DMS153 (cell line): ENCODE measurements at regions not wholly inside any gene's neighbourhood (a gene's known extent, or its start where the extent isn't known, plus 50 kb on each side); places are given as distances from the start of the nearest gene placed in this dataset.
"Not testable (repeated sequence)": the region's sequence is repeated elsewhere in the genome, so short reads cannot be mapped to it uniquely, and the experiment has no call there.

Experiments
- DNase-seq: peaks from one replicate; lab custom pipeline; 2025; lab: John Stamatoyannopoulos, UW

DNA sequence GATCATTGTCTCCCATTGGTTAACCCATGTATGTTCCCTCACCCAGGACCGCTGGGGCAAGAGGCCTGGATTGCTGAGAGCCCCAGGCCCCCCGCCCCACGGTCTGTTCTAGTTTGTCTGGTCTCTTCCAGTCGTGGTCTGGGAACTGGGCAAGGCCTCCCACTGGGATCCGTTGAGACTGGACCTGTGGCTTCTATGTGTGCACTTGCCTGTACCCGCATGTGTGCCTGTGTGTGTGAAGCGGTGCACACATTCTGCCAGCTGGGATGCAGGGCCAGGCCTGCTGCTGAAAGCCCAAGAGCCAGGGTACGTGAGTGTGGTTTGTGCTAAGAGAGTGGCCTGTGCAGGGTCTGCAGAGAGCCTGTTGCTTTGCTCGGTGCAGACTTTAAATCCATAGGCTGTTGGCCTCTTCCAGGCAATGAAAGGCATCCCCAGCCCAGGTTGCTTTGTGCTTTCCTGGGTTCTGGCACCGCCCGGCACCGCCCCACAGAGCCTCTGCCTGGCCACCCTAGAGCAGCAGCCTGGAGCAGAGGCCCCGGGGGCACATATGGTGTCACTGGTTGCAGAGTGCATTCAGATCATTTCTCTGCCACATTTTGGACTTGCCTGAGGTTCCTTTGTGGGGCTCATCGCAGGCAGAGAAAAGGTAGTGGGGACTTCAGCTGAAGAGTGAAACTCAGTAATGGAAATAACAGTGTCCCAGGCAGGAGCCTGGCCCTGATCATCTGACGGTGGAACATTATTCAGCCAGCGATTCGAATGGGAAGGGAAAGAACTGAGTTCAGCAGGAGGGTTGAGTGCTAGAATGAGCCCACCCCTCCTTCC lies 215.5 kb downstream of the GLRX3 start:
- no peak for DNase-seq

GRCh38 chr10:130352291-130352645 lies 216.1 kb downstream of the GLRX3 start:
- DNase-seq, result no peak

DNA sequence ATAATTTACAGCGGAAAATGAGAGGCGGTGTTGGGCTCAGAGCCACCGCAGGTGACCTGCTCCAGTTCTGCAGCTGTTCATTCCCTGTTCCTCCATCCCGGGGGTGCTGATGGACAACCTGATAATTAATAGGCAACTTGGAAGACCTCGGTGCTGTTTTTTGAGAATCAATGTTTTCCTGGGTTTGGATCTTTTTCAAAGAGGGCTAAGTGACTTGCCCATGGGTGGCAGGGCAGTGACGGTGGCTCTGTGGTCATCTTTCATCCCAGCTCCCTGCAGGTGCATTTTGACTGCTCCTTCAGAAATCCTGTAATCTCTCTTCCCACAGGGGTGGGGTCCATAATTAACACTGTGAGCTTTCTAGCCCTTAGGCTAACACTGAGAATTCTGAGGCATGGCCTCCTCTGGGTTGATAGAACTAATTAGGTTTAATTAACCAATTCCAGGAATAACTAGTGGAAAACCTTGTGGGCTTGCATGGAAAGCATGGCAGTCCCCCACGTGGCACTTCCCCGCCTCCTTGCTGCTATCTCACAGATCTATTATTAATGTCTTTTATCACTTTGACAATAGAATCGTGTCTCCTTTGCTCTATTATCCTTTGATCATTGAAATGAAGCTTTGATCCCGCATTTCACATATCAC lies 217.9 kb downstream of the GLRX3 start:
- no peak for DNase-seq

DNA sequence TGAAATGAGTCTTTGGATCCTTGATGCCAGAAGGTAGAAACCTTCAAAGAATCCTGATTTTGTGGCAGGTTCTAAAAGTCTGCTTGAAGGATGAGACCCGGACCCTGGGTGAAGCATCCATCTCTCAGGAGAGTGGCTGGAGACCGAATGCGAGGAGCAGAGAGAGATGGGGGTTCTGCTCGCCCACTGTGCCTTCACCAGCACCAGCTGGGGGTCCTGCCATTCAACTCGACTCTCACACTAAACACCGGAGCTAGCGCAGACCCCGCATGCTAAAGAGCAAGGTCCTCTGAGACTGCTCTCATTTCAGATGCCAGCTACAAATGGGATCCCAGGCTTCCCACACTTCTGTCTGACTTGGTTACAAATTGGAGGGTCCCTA lies 218.4 kb downstream of the GLRX3 start:
- no peak for DNase-seq

GRCh38 chr10:130354976-130355795 lies 219.0 kb downstream of the GLRX3 start:
- DNase-seq, result no peak

- not testable (repeated sequence) for DNase-seq
Observed at GRCh38 chr10:130356429-130356828, 220.2 kb downstream of the GLRX3 start.

DNA sequence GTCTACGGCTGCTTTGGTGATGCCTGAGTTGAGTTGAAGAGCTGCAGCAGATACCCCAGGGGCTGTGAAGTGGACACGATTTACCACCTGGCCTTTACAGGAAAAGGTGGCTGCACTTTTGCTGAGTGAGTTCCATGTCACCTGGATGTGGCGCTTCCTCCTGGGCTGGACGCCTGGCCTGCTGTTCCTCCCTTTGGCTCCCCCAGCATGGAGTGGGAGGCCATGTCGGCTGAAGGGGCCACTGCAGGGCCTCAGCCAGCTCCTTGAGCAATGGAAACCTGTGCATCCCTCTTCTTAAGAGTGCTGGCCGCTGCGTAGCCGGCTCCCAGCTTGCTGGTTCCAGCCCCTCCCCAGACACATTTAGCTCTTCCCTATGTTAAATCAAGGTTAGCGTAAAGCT lies 221.0 kb downstream of the GLRX3 start:
- DNase-seq, result no peak

GRCh38 chr10:130357951-130358350 lies 221.8 kb downstream of the GLRX3 start:
- no peak for DNase-seq

DNA sequence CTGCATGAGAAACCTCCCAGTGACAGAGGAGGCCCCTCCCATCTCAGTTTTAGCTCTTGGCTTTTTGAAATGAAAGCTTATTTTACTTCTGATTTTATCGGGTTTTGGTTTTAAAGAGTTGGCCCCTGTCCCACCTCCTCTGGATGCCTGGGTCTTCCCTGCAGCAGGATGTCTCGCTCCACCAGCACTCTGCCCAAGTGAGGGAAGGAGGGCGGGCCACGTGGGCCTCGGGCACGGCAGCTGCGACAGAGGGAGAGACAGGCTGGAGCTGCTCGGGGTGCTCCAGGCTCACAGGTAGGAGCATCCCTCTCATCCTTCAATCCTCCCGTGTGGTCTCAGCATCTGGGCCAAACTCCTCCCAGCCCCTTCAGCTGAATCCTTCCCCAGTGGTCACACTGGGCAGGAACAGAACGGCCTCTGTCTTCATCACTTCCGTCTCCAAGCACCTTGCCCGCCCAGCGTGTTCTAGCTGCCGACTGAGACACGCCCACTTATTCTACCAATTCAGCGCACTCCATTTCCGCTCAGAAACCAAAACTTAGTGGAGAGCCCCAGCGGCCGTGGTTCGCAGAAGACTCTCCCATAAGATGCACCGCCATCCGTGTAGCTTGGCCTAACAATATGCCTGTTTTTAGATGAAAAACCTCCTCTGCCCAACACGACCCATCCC lies 222.9 kb downstream of the GLRX3 start:
- DNase-seq, result peak; percentile 39

- DNase-seq, result no peak
Observed at GRCh38 chr10:130359711-130360110, 223.5 kb downstream of the GLRX3 start.

GRCh38 chr10:130360826-130361311 lies 224.7 kb downstream of the GLRX3 start:
- peak; percentile 57 for DNase-seq

GRCh38 chr10:130361351-130362105 lies 225.3 kb downstream of the GLRX3 start:
- DNase-seq, result no peak

- DNase-seq, result peak; percentile 69
Observed at GRCh38 chr10:130362308-130362761, 226.1 kb downstream of the GLRX3 start.

DNA sequence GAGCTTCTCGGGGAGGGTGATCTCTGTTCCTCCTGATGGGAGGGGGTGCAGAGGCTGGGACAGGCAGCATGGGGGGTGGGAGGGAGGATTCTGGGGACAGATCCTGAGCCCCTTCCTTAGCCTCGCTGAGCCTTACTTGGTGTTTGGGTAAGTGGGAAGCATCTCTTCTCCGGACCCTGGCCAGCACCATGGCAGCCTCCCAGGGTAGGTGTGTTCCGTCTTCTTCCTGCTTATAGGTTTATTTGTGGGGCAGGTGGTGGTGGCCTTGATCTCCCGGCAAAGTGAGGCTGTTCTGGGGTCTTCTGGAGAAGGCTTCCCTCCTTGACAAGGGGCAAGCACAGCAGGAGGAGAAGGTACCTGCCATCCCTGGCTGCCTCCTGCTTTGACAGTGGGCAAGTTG lies 226.9 kb downstream of the GLRX3 start:
- no peak for DNase-seq

DNA sequence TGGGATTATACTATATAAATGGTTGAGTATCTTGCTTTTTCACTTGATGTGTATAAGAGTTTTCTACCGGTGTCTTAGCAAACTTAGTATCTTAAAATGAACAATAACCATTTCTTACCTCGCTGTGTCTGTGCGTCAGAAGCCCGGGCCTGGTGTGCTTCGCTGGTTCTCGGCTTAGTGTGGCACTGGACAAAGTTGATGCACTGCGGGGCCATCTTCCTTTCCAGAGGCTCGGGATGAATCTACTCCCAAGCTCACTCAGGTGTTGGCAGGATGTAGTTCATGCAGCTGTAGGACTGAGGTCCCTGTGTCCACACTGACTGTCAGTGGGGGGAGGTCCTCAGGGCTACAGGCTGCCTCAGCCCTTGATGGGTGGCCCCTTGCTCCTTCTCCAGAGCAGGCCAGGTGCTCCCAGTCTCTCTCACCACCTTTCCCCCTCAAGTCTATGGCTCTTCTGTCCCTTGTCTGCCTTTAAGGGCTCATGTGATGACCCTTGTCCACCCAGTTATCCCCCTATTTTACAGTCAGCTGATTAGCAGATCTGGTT lies 227.8 kb downstream of the GLRX3 start:
- DNase-seq, result no peak

- DNase-seq, result peak; percentile 16
Observed at GRCh38 chr10:130364631-130365411, 228.6 kb downstream of the GLRX3 start.

DNA sequence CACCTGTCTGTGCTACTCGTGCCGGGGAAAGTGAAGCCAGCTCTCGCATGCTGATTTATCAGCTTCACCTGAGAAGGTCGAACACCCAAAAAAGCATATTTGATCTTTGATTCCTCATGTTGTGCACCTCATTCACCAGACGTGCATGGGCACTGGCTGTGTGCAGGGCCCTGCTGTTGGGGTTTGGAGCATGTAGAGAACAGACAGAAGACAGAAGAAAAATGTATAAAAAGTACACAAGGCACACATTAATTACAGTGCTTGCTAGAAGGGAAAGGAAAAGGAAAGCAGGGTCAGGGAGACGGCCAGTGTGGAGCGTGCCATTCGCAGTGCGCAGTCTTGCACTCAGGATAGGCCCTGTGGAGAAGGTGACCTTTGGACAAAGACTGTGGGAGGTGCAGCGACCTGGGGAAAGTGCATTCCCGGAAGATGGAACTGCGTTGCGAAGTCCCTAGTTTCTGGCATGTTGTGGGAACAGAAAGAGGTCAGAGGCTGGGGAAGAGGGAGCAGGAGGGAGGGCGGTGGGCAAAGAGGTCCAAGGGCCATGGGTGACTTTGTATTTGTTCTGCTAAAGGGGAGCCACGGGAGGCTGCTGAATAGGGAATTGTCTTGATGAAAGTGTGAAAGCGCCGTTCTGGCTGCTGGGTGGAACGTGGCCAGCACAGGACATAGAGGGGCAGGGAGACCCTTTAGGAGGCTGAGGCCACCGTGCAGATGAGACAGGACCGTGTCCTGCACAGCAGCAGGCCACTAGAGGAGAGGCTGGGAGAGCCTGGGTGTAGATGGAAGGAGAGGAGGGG lies 232.8 kb downstream of the GLRX3 start:
- no peak for DNase-seq

DNA sequence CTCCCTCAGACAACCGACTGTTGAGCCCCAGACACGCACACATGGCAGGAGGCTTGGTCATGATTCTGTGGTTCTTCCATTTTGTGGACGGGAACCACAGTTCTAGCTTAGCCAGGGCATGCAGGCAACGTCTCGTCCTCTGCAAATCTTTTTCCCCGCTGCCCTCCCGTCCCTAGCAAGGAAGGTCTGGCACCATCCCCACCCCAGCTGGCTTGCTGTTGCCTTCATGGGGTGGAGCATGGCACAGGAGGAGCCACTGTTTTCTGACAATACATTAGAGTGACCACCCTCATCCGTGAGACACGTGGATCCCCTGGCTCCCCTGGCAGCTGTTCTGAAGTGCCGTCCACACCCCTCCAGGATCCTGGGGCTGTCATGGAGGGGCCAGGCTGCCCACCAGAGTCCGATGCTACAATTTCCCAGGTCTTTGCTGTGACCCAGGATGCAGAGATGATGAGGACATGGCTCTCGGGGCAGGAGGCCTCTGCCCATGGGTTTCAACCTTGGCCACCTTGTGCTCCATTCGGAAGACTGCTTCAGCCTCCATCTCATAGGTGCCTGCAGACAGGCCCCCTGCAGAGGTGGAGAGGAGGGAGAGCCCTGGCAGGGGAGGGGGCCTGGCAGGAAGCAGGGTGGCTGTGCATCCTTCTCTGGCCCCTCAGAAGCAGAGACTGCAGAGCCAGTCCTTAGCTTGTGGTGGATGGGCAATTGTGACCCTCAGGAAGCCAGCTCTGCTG lies 233.6 kb downstream of the GLRX3 start:
- no peak for DNase-seq

DNA sequence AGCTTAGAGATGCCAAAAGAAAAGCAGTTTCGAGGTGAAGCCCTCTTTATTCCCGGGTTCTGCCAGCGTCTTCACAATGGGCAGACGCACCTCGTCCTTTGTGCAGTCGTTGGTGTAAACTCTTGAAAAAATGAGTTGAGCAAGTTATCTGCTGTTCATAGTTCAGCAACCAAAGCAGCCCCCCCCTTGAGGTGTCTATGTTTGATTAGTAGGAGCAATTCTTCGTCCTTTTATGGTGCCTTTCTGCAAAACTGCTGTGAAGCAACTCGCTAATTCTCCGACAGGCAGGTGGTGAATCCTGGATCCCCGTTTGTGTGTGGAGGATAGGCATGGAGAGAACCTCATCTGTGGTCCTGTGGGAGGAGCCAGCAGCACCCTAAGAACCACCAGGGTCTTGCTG lies 234.5 kb downstream of the GLRX3 start:
- no peak for DNase-seq
